ENCODE measurements at regions not wholly inside any gene's neighbourhood (a gene's known extent, or its start where the extent isn't known, plus 50 kb on each side); places are given as distances from the start of the nearest gene placed in this dataset.

- Histone ChIP-seq H2AFZ (ENCODE audit: low read depth, low read length, severe bottlenecking) (no peak overlapping the region), H4K20me1 (ENCODE audit: low read depth, low read length) (no peaks in the 10 kb centered on the region), H3F3A (ENCODE audit: insufficient read depth) (no peaks in the 10 kb centered on the region), H3K27me3 (ENCODE audit: low read length) (no peaks in the 10 kb centered on the region), H3K4me3 (ENCODE audit: insufficient read depth, low read length, poor library complexity, severe bottlenecking) (no peak overlapping the region), H3K4me2 (ENCODE audit: low read depth, low read length, poor library complexity, severe bottlenecking) (no peak overlapping the region), H3K9me3 (ENCODE audit: insufficient read depth, low read length) (no peaks in the 10 kb centered on the region), H3K9me2 (replicated peaks; ENCODE audit: insufficient read depth, low read length) (no peaks in the 10 kb centered on the region), H3K36me3 (ENCODE audit: low read length) (no peaks in the 10 kb centered on the region), H3K27ac (ENCODE audit: low read depth, low read length) (no peak overlapping the region), H3K9ac (ENCODE audit: low read length) (no peak overlapping the region), H3K79me2 (ENCODE audit: insufficient read depth, low read length) (no peaks in the 10 kb centered on the region)
- TF ChIP-seq CTCF (IDR thresholded peaks at IDR 0.05; ENCODE audit: insufficient read depth, low read length, poor library complexity, severe bottlenecking) (no peak), EZH2phosphoT487 (conservative IDR thresholded peaks at IDR 0.05; ENCODE audit: low read length) (no peak)
These were observed 57.4 kb upstream of the AJAP1 start for GRCh38 chr1:4597020-4597419.

GRCh38 chr1:4598561-4598960 lies 55.8 kb upstream of the AJAP1 start:
- Histone ChIP-seq H3K27ac (ENCODE audit: low read depth, low read length) (no peak overlapping the region), H3K27me3 (ENCODE audit: low read length) (no peaks in the 10 kb centered on the region), H2AFZ (ENCODE audit: low read depth, low read length, severe bottlenecking) (no peak overlapping the region), H3K79me2 (ENCODE audit: insufficient read depth, low read length) (no peaks in the 10 kb centered on the region), H3K9ac (ENCODE audit: low read length) (no peak overlapping the region), H3F3A (ENCODE audit: insufficient read depth) (no peaks in the 10 kb centered on the region), H3K36me3 (ENCODE audit: low read length) (no peaks in the 10 kb centered on the region), H3K4me3 (ENCODE audit: insufficient read depth, low read length, poor library complexity, severe bottlenecking) (no peak overlapping the region), H3K9me2 (replicated peaks; ENCODE audit: insufficient read depth, low read length) (no peaks in the 10 kb centered on the region), H3K4me2 (ENCODE audit: low read depth, low read length, poor library complexity, severe bottlenecking) (no peak overlapping the region), H4K20me1 (ENCODE audit: low read depth, low read length) (no peaks in the 10 kb centered on the region), H3K9me3 (ENCODE audit: insufficient read depth, low read length) (no peaks in the 10 kb centered on the region)
- TF ChIP-seq CTCF (IDR thresholded peaks at IDR 0.05; ENCODE audit: insufficient read depth, low read length, poor library complexity, severe bottlenecking) (no peak), EZH2phosphoT487 (conservative IDR thresholded peaks at IDR 0.05; ENCODE audit: low read length) (no peak)

GRCh38 chr1:4599521-4599920 lies 54.9 kb upstream of the AJAP1 start:
- Histone ChIP-seq H3K9ac (ENCODE audit: low read length) (no peak overlapping the region), H3K9me3 (ENCODE audit: insufficient read depth, low read length) (no peaks in the 10 kb centered on the region), H3F3A (ENCODE audit: insufficient read depth) (no peaks in the 10 kb centered on the region), H3K36me3 (ENCODE audit: low read length) (no peaks in the 10 kb centered on the region), H3K27ac (ENCODE audit: low read depth, low read length) (no peak overlapping the region), H2AFZ (ENCODE audit: low read depth, low read length, severe bottlenecking) (no peak overlapping the region), H3K79me2 (ENCODE audit: insufficient read depth, low read length) (no peaks in the 10 kb centered on the region), H3K9me2 (replicated peaks; ENCODE audit: insufficient read depth, low read length) (no peaks in the 10 kb centered on the region), H3K4me2 (ENCODE audit: low read depth, low read length, poor library complexity, severe bottlenecking) (no peak overlapping the region), H3K4me3 (ENCODE audit: insufficient read depth, low read length, poor library complexity, severe bottlenecking) (no peak overlapping the region), H3K27me3 (ENCODE audit: low read length) (no peaks in the 10 kb centered on the region), H4K20me1 (ENCODE audit: low read depth, low read length) (no peaks in the 10 kb centered on the region)
- TF ChIP-seq CTCF (IDR thresholded peaks at IDR 0.05; ENCODE audit: insufficient read depth, low read length, poor library complexity, severe bottlenecking) = no peak
- TF ChIP-seq EZH2phosphoT487 (conservative IDR thresholded peaks at IDR 0.05; ENCODE audit: low read length) = no peak
